22Rv1 (cell line): ENCODE measurements at regions not wholly inside any gene's neighbourhood (a gene's known extent, or its start where the extent isn't known, plus 50 kb on each side); places are given as distances from the start of the nearest gene placed in this dataset.

Source experiments
- H3K27ac ChIP-seq: fragments of 450-650 bp; 2 replicates; pipeline ENCODE4 v1.5.1; 2017
- ZFX ChIP-seq: fragments of 450-650 bp; IDR thresholded peaks from 2 replicates; pipeline ENCODE4 v1.6.1; 2017; ENCODE audit warnings: antibody characterized with exemption, borderline replicate concordance
- TF ChIP-seq, protein P1 (sequence below): fragments of 450-650 bp; IDR thresholded peaks from 2 replicates; pipeline ENCODE4 v1.5.1; 2017; ENCODE audit warnings: mild to moderate bottlenecking

DNA sequence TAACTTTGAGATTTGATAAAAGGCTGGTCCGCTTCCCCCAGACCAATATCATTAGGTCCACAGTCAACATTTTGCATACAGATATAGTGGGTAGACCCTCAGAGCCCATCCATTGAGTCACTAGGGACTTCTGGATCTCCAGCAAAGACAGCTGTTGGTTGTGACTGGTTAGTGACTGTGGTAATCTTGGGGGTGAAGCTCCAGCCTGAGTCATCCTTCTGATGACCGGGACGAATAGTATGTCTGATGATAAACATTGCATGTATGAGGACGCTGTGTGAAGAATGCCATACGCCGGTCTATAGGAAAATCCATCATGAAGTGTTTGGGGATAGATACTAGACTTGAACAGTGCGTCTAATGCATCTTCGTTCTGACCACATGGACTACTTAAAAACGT, 307.0 kb downstream of the UQCRFS1 start:
- TF ChIP-seq, protein P1, sequence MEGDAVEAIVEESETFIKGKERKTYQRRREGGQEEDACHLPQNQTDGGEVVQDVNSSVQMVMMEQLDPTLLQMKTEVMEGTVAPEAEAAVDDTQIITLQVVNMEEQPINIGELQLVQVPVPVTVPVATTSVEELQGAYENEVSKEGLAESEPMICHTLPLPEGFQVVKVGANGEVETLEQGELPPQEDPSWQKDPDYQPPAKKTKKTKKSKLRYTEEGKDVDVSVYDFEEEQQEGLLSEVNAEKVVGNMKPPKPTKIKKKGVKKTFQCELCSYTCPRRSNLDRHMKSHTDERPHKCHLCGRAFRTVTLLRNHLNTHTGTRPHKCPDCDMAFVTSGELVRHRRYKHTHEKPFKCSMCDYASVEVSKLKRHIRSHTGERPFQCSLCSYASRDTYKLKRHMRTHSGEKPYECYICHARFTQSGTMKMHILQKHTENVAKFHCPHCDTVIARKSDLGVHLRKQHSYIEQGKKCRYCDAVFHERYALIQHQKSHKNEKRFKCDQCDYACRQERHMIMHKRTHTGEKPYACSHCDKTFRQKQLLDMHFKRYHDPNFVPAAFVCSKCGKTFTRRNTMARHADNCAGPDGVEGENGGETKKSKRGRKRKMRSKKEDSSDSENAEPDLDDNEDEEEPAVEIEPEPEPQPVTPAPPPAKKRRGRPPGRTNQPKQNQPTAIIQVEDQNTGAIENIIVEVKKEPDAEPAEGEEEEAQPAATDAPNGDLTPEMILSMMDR = no peak
- no peak for TF ChIP-seq ZFX
- H3K27ac ChIP-seq = no peak overlapping the region

DNA sequence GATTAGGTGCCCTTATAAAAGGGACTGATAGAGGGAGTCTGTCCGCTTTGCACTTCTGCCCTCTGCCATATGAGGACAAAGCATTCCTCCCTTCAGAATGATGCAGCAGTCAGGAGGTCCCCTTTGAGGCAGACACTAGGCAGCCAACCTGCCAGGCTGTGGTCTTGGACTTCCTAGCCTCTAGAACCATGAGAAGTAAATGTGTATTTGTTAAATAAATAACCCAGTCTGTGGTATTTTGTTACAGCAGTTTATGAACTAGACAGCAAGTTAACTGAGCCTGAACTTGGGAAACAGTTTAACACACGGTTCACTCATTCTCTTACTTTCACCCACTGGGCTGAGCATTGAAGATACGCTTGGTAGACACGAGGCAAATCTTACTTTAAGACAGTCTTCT, 313.2 kb downstream of the UQCRFS1 start:
- TF ChIP-seq ZFX = no peak
- TF ChIP-seq, protein P1 = no peak

DNA sequence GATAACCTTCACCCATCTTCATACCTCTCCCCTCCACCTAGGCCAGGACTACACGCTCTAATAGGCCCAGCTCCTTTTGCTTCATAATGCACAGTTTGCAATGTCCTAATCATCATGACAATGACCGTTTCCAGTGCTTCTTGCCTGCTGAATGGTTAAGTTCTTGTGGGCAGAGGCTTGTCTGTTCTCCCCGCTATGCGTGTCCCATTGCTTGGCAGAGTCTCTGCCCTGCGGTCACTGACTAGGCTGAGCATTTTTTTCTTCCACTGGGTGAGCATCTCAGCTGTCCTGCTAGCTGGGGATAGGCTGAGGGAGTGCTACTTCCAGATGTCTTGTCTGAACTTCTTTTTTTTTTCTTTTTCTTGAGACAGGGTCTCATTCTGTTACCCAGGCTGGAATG, 314.7 kb downstream of the UQCRFS1 start:
- H3K27ac ChIP-seq = no peak overlapping the region
- TF ChIP-seq, protein P1 = no peak
- TF ChIP-seq ZFX = no peak

More for the DNA sequence above, 313.2 kb downstream of the UQCRFS1 start:
- H3K27ac ChIP-seq = no peak overlapping the region

DNA sequence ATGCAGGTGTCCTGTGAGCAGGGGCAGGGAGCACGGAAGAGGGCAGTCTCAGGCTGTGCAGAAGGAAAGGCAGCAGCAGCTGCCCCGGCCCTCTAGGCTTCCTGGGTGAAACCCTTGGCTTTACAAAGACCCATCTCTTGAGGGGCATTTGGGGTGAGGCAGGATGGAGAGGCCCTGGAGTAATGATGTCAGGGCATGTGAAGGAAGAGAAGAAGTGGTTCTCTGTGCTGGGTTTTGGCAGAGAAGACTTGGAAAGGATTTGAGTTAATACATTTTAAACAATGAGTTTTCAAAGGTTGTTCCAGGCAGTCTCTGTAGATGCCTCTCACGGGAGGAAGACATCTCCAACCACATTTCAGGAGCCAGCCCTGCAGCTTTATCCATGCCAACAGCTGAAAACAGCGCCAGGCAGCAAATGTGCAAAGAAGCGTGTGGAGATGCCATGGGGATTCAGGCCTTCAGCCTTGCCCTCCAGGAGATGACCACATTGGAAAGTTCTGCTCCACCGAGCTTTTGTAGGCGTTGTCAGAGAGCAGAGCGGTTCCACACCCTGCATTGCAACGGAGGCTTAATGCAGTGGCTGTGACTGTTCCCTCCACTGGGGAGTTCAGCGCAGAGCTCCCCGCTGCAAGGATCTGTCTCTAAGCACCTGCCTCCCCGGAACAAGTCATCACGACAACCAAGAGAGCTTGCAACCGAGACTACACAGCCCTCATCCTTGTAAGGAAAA, 322.8 kb downstream of the UQCRFS1 start:
- no peak for TF ChIP-seq ZFX
- TF ChIP-seq, protein P1 = no peak
- H3K27ac ChIP-seq = no peak overlapping the region

DNA sequence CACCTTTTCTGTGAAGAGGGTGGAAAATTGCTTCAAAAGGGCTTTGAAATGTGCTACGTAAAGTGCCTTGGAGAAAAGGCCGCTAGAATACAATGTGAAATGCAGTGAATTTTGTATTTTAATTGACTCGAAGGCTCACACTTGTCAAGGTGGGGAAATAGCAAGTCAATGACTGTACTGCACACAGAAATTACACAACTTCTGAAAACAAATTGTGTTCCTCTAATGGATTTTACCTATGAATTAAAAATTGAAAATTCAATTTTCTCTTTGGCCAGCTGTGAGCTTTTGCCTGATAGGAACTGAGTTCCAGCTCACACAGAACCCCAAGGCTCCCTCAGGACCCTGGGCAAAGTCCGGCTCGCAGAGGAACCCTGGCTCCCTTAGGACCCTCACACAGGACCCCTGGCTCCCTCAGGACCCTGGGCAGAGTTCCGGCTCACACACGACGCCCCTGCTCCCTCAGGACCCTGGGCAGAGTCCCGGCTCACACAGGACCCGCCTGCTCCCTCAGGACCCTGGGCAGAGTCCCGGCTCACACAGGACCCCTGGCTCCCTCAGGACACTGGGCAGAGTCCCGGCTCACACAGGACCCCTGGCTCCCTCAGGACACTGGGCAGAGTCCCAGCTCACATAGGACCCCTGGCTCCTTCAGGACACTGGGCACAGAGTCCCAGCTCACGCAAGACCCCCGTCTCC, 324.9 kb downstream of the UQCRFS1 start:
- H3K27ac ChIP-seq = no peak overlapping the region
- TF ChIP-seq, protein P1 = no peak
- no peak for TF ChIP-seq ZFX

DNA sequence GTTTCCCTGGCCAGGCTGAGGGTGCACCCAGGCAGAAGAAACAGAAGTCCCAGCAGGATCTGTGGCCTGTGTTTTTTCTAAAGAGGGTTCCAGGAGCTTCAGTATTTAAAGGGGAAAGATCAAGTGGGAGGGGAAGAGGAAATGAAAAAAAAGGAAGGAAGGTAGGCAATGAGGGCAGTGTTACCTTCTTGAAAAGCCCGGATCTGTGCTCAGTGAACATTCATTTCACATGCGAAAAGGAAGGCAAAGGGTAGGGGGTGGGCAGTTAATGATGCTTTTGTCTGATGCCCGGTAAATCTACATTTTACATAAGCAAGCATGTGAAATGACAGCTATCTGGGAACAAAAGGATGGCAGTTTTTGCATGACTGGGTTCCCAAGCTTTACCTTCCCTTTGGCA, 326.2 kb downstream of the UQCRFS1 start:
- TF ChIP-seq, protein P1 = no peak
- TF ChIP-seq ZFX = no peak
- H3K27ac ChIP-seq = no peak overlapping the region

DNA sequence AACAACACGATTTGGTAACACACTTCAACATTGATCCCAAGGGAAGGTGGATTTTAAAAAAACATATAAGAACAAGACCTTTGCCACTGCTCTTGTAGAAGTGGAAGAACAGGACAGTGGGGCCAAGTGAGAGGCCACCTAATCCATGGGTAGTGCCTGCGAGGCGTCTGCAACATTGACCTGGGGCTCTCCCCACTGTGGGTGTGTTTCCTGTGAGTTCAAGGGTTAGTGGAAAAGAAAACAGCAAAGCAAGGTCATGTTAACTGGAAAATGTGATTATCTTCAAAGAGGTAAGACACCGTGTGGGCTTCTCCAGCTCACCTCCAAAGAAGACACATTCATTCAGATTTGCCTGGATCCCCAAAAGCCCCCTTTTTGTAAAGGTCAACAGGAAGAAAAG, 327.0 kb downstream of the UQCRFS1 start:
- TF ChIP-seq, protein P1 = no peak
- TF ChIP-seq ZFX = no peak
- H3K27ac ChIP-seq = no peak overlapping the region
